Heart left ventricle (tissue), 16 donors: ENCODE measurements at regions not wholly inside any gene's neighbourhood (a gene's known extent, or its start where the extent isn't known, plus 50 kb on each side); places are given as distances from the start of the nearest gene placed in this dataset.

Source experiments
- ATAC-seq, 4 donors: fragments of 200-7000 bp; cut with Tn5 transposase; one replicate each; pipeline ENCODE4 v1.9.1; 2020 to 2022; ENCODE audit warnings: moderate library complexity in 4 of 4, mild to moderate bottlenecking in 3 of 4, moderate number of reproducible peaks in 1 of 4
- DNase-seq, 5 donors: peaks; one replicate each; pipeline ENCODE4 v3.0.0-alpha.2; 2020
- H3K27ac ChIP-seq, 12 donors: fragments of 200-600 bp; sonication (generic) in 4 of 12; one replicate each; pipeline versions ENCODE4 v1.5.0 to v1.8.0; 2016 to 2022; ENCODE audit warnings: mild to moderate bottlenecking in 2 of 12
- H3K27me3 ChIP-seq, 9 donors: fragments of 200-600 bp; sonication (generic) in 2 of 9; one replicate each; pipeline versions ENCODE4 v1.5.1 to v1.8.0; 2016 to 2022; ENCODE audit warnings: mild to moderate bottlenecking in 3 of 9
- H3K36me3 ChIP-seq, 9 donors: fragments of 200-600 bp; sonication (generic) in 2 of 9; one replicate each; pipeline versions ENCODE4 v1.5.0 to v1.8.0; 2018 to 2022; ENCODE audit warnings: mild to moderate bottlenecking in 2 of 9
- H3K4me1 ChIP-seq, 12 donors: fragments of 200-600 bp; sonication (generic) in 4 of 12; one replicate each; pipeline versions ENCODE4 v1.5.0 to v1.8.0; 2016 to 2022; ENCODE audit warnings: mild to moderate bottlenecking in 3 of 12
- H3K4me3 ChIP-seq, 12 donors: fragments of 200-600 bp; sonication (generic) in 4 of 12; one replicate each; pipeline versions ENCODE4 v1.5.0 to v1.8.0; 2017 to 2022; ENCODE audit warnings: mild to moderate bottlenecking in 9 of 12, moderate library complexity in 4 of 12
- H3K9me3 ChIP-seq, 12 donors: fragments of 200-600 bp; sonication (generic) in 4 of 12; one replicate each; pipeline versions ENCODE4 v1.5.0 to v1.8.0; 2016 to 2022; ENCODE audit warnings: mild to moderate bottlenecking in 1 of 12
- POLR2A ChIP-seq, 2 donors: fragments of 450-650 bp; IDR thresholded peaks; one replicate each; pipeline ENCODE4 v1.6.1; 2017; ENCODE audit warnings: antibody characterized with exemption in 2 of 2, mild to moderate bottlenecking in 2 of 2, moderate library complexity in 2 of 2
- WGBS, 4 donors: extraction: QIAGEN DNeasy Blood & Tissue Kit in 2 of 4; methylation state at CpG; one replicate each; pipeline versions ENCODE4 v1.1.5 to v1.1.7; 2013 to 2018; 5-methylcytosine and 5-hydroxymethylcytosine counted together
- intact Hi-C, 10 donors: fragments of 100-400 bp; cut with DNase I; formaldehyde crosslinking; loops; one replicate each; pipeline versions ENCODE4 v1.11.1 to v1.14.2; 2022
- TF ChIP-seq, protein P1 (sequence below), 12 donors: fragments of 200-600 bp; sonication (generic) in 4 of 12; IDR thresholded peaks; one replicate each; pipeline versions ENCODE4 v1.5.0 to v1.8.0; 2018 to 2022; ENCODE audit warnings: antibody characterized with exemption in 12 of 12, mild to moderate bottlenecking in 5 of 12
- donor health status: ischemic (EF 13 %, LVEDD 7.1; RV severe dilation, severe dysfunction).
- donor health status: healthy with polysubstance abuse.
- donor health status: DM: no; HTN: yes; CAD: no.
- donor health status: DM: no; HTN: no; CAD: no.
- donor health status: ischemic (EF 25% LVEDD 6.9; RV normal size, moderate dysfunction).
- donor health status: ischemic (EF 25% LVEDD 5.7; RV mildly dilated, moderate dysfunction).
- donor health status: healthy.
- donor health status: DM: yes; HTN: yes; CAD: no.
- donor health status: ischemic (EF 35%, LVEDD 5.7; RV mildly dilated, moderate dysfunction).
- donor health status: nonischemic (EF 11% LVEDD 7.7; RV severe dilation, severe dysfunction).
- donor health status: DM: yes; HTN: yes; CAD: no.
- donor health status: PGD.
- donor health status: ischemic (EF 29% LVEDD 5.4; RV normal size, mild dysfunction).
- donor health status: nonischemic (EF 23%, LVEDD 6.1; RV moderate dilation, normal function).

DNA sequence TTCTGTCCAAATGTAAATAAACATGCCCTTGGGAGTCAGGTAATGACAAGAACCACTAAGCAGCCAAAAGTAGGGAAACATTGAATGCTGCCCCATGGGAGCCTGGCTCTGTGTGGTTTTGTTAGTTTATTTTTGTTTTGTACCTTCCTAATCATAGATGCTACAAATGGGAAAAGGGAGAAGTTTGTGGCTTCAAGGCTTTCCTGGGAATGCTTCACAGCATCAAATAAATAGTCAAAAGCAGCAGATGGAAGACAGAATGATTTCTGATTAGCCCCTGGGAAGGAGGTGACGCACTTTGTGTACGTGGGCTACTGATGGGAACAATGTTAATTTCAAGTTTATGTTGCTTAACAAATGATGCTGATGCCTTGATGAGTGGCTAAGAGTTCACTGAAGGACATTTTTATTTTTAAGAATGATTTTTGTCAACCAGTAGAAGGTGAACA lies 532.7 kb downstream of the BCKDHB start:
- WGBS, 4 donors, result 90 to 100% (median 91%) methylated on average over 2 of the region's 2 CpGs
- Histone ChIP-seq H3K9me3 (no peaks in the 10 kb centered on the region), H3K27me3 (no peaks in the 10 kb centered on the region), H3K36me3 (no peaks in the 10 kb centered on the region), H3K27ac (no peak overlapping the region), H3K4me1 (no peaks in the 10 kb centered on the region), H3K4me3 (no peak overlapping the region)
- ATAC-seq (no peak), DNase-seq (no peak)
- intact Hi-C loops, result no loop called here
- no peak for TF ChIP-seq POLR2A (IDR thresholded peaks at IDR 0.05)
- TF ChIP-seq, protein P1, sequence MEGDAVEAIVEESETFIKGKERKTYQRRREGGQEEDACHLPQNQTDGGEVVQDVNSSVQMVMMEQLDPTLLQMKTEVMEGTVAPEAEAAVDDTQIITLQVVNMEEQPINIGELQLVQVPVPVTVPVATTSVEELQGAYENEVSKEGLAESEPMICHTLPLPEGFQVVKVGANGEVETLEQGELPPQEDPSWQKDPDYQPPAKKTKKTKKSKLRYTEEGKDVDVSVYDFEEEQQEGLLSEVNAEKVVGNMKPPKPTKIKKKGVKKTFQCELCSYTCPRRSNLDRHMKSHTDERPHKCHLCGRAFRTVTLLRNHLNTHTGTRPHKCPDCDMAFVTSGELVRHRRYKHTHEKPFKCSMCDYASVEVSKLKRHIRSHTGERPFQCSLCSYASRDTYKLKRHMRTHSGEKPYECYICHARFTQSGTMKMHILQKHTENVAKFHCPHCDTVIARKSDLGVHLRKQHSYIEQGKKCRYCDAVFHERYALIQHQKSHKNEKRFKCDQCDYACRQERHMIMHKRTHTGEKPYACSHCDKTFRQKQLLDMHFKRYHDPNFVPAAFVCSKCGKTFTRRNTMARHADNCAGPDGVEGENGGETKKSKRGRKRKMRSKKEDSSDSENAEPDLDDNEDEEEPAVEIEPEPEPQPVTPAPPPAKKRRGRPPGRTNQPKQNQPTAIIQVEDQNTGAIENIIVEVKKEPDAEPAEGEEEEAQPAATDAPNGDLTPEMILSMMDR (IDR thresholded peaks at IDR 0.05), result no peak

DNA sequence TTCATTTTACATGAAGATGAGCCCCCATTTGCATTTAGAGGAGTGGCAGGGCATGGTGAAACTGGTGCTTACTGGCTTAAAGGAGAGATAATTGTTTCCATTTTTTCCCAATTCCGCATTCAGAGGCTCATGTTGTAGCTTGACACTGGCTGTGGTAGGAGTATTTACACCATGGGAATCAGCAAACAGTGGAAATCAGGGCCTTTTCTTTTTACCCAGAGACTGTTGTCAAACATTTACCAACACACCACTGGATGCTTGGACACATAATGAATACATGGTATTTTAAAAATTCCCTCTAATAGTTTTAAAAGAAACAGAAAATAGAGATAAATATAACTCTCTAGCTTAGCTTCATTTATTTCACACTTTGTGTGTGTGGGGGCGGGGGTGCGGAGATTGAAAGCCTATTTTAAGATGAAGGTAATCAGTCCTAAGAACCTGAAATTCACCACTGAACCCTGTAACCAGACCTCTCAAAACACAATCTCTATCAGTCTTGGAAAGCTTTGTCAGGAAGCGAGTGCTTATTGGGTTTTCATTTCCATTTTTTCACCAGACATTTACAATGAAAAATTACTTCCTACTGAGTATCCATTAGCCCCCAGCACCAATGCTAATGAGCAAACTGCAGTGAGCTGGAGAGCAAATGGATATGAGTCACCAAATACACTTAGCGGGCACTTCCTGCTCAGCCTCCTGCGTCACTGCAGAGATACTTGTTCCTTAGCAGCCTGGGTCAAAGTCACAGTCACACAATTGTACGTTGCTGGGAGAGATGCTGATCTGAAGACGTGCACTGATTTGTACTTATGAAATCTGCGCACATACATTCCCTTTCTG lies 532.0 kb downstream of the BCKDHB start:
- ATAC-seq, result peak in 3 of 4 donors; percentile 73 to 81 (median 77)
- intact Hi-C loops, result no loop called here
- H3K27ac ChIP-seq, result peak overlapping the region in 1 of 12 donors; percentile 5
- no peaks in the 10 kb centered on the region for H3K36me3 ChIP-seq
- no peaks in the 10 kb centered on the region for H3K4me1 ChIP-seq
- TF ChIP-seq, protein P1 (IDR thresholded peaks at IDR 0.05), result no peak
- TF ChIP-seq POLR2A (IDR thresholded peaks at IDR 0.05), result no peak
- 54 to 63% (median 57%) methylated on average over 9 of the region's 9 CpGs for WGBS, 4 donors
- H3K9me3 ChIP-seq, result no peaks in the 10 kb centered on the region
- no peak overlapping the region for H3K4me3 ChIP-seq
- no peaks in the 10 kb centered on the region for H3K27me3 ChIP-seq
- DNase-seq, result peak in 1 of 5 donors; percentile 14

DNA sequence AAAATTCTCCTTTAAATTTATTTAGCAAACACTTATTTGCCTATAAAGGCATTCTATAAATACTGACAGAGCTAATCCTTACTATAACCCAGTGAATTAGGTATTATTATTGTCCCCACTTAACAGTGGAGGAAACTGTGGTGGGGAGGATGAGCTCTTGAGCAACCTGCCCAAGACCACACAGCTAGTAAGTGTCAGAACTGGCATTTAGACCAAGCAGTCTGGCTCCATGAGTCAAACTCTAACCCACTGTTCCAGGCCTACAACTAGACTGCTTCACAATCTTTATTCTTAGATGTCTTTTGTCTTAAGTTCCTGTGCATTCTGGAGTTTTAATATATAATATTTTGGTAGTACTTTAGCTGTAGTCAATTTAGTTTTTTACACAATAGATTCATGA lies 530.8 kb downstream of the BCKDHB start:
- no peak for TF ChIP-seq POLR2A (IDR thresholded peaks at IDR 0.05)
- TF ChIP-seq, protein P1 (IDR thresholded peaks at IDR 0.05), result no peak
- Histone ChIP-seq H3K4me3 (no peak overlapping the region), H3K27ac (no peak overlapping the region), H3K9me3 (no peaks in the 10 kb centered on the region), H3K27me3 (no peaks in the 10 kb centered on the region), H3K4me1 (no peaks in the 10 kb centered on the region), H3K36me3 (no peaks in the 10 kb centered on the region)
- ATAC-seq, result no peak
- intact Hi-C loops, result no loop called here
- no peak for DNase-seq

DNA sequence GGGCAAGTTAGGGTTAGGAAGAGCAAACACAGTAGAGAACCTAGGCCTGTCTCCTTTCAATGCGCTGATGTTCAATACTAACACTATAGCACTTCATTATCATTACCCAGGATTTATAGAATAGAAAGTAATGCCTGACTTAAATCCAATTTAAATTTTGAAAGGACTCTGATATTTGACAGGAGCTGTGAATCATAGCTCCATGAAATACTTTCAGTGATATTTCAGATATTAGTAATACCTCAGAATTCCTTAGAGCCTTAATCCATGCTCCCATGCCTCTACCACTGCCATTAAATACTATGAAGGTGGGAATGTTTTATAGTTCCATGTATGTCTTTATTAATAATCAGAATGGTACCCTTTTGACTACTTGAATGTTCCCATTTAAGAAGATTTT lies 530.2 kb downstream of the BCKDHB start:
- no peak for TF ChIP-seq POLR2A (IDR thresholded peaks at IDR 0.05)
- TF ChIP-seq, protein P1 (IDR thresholded peaks at IDR 0.05), result no peak
- intact Hi-C loops, result no loop called here
- peaks cover 0 to 5% (median 0%) of the 10 kb centered on the region in 12 donors for H3K9me3 ChIP-seq
- WGBS, 4 donors, result 93 to 98% (median 96%) methylated on average over 1 of the region's 1 CpG
- ATAC-seq, result no peak
- H3K36me3 ChIP-seq, result no peaks in the 10 kb centered on the region
- H3K4me1 ChIP-seq, result no peaks in the 10 kb centered on the region
- DNase-seq, result no peak
- H3K27me3 ChIP-seq, result no peaks in the 10 kb centered on the region
- no peak overlapping the region for H3K4me3 ChIP-seq
- no peak overlapping the region for H3K27ac ChIP-seq
